Activated CD8-positive, alpha-beta T cell treated with anti-CD3 and anti-CD28 coated beads for 36 hours (primary cell): ENCODE measurements at regions not wholly inside any gene's neighbourhood (a gene's known extent, or its start where the extent isn't known, plus 50 kb on each side); places are given as distances from the start of the nearest gene placed in this dataset.

Experiments
- ATAC-seq: fragments of 200-7000 bp; cut with Tn5 transposase; one replicate; pipeline ENCODE4 v1.10.0; 2021; ENCODE audit warnings: mild to moderate bottlenecking, moderate library complexity
- CTCF ChIA-PET: fragments of 350-600 bp; sonication (Branson Sonifier 250); formaldehyde crosslinking; loops from one replicate; lab custom pipeline; 2021; ENCODE audit warnings: antibody characterized with exemption; lab: Charles Lee
- POLR2A ChIA-PET: fragments of 350-600 bp; sonication (Branson Sonifier 250); formaldehyde crosslinking; loops from one replicate; lab custom pipeline; 2021; ENCODE audit warnings: antibody characterized with exemption; lab: Charles Lee
- DNase-seq: peaks from one replicate; pipeline ENCODE4 v3.0.0-alpha.2; 2020
- H3K27ac Mint-ChIP-seq: one replicate; pipeline ENCODE4 v1.8.0; 2021; ENCODE audit warnings: mild to moderate bottlenecking, mixed read lengths
- H3K27me3 Mint-ChIP-seq: one replicate; pipeline ENCODE4 v1.8.0; 2021; ENCODE audit warnings: mixed read lengths
- H3K36me3 Mint-ChIP-seq: one replicate; pipeline ENCODE4 v1.8.0; 2021; ENCODE audit warnings: low read depth, mixed read lengths
- H3K4me1 Mint-ChIP-seq: one replicate; pipeline ENCODE4 v1.8.0; 2021; ENCODE audit warnings: low read depth, mixed read lengths
- H3K4me3 Mint-ChIP-seq: one replicate; pipeline ENCODE4 v1.8.0; 2021; ENCODE audit warnings: mild to moderate bottlenecking, moderate library complexity, mixed read lengths
- H3K9me3 Mint-ChIP-seq: one replicate; pipeline ENCODE4 v1.8.0; 2021; ENCODE audit warnings: mixed read lengths
- intact Hi-C: fragments of 100-400 bp; cut with micrococcal nuclease; formaldehyde crosslinking; loops from one replicate; pipeline ENCODE4 v1.10.0; 2022
- TF ChIP-seq, protein P1 (sequence below): fragments of 200-600 bp; IDR thresholded peaks from one replicate; pipeline ENCODE4 v1.8.0; 2022; ENCODE audit warnings: antibody characterized with exemption, mild to moderate bottlenecking

DNA sequence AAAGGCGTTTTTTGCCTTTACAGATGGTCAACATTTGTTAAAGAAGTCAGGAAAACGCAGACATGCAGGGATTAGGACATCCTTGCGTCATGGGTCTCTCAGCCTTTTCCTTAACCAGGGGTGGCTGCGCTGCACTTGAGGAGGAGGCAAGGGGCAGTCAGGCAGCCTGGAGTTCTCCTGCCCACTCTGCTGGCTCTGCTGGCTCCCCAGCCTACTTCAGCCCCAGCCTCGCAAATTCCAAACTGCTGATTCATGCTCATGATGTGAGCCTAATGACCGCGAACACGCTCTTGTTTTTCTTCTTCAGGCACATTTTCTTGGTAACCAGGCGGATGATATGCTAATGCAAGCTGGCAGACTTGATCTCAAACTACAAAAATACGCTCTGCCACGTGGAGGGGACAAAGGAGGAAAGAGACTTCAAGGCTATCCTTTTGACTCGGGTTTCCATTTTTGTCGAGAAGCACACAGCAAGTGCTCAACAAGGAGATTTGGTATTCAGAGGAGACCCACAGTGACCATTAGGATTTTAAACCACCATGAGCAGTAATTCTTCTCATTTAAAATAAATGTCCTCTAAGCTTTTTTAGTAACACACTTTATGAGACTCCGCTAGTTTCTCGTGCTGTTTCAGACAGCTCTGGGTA is 290.3 kb upstream of the STXBP5 start:
- Mint-ChIP-seq H3K9me3 (no peaks in the 10 kb centered on the region), H3K27ac (no peak overlapping the region), H3K36me3 (no peaks in the 10 kb centered on the region), H3K4me1 (peaks cover 14% of the 10 kb centered on the region), H3K4me3 (no peak overlapping the region), H3K27me3 (peaks cover 5% of the 10 kb centered on the region)
- TF ChIP-seq, protein P1, sequence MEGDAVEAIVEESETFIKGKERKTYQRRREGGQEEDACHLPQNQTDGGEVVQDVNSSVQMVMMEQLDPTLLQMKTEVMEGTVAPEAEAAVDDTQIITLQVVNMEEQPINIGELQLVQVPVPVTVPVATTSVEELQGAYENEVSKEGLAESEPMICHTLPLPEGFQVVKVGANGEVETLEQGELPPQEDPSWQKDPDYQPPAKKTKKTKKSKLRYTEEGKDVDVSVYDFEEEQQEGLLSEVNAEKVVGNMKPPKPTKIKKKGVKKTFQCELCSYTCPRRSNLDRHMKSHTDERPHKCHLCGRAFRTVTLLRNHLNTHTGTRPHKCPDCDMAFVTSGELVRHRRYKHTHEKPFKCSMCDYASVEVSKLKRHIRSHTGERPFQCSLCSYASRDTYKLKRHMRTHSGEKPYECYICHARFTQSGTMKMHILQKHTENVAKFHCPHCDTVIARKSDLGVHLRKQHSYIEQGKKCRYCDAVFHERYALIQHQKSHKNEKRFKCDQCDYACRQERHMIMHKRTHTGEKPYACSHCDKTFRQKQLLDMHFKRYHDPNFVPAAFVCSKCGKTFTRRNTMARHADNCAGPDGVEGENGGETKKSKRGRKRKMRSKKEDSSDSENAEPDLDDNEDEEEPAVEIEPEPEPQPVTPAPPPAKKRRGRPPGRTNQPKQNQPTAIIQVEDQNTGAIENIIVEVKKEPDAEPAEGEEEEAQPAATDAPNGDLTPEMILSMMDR: no peak
- intact Hi-C loops: no loop called here
- ATAC-seq: peak; percentile 27
- CTCF ChIA-PET: interaction anchor here (0.7 kb wide), 1 partner anchor 32 kb away, joined by 3 read pairs; no protein-coding TSS in a partner anchor
- POLR2A ChIA-PET: no interaction called here
- peak; percentile 23 for DNase-seq

GRCh38 chr6:146914489-146915483 is 289.4 kb upstream of the STXBP5 start:
- POLR2A ChIA-PET: no interaction called here
- H3K36me3 Mint-ChIP-seq: no peaks in the 10 kb centered on the region
- peaks cover 14% of the 10 kb centered on the region for H3K4me1 Mint-ChIP-seq
- ATAC-seq: no peak
- CTCF ChIA-PET: interaction anchor here (0.7 kb wide), 1 partner anchor 32 kb away, joined by 3 read pairs; no protein-coding TSS in a partner anchor
- H3K27me3 Mint-ChIP-seq: peaks cover 5% of the 10 kb centered on the region
- no peaks in the 10 kb centered on the region for H3K9me3 Mint-ChIP-seq
- no peak overlapping the region for H3K27ac Mint-ChIP-seq
- no peak for DNase-seq
- TF ChIP-seq, protein P1: no peak
- intact Hi-C loops: no loop called here
- no peak overlapping the region for H3K4me3 Mint-ChIP-seq

DNA sequence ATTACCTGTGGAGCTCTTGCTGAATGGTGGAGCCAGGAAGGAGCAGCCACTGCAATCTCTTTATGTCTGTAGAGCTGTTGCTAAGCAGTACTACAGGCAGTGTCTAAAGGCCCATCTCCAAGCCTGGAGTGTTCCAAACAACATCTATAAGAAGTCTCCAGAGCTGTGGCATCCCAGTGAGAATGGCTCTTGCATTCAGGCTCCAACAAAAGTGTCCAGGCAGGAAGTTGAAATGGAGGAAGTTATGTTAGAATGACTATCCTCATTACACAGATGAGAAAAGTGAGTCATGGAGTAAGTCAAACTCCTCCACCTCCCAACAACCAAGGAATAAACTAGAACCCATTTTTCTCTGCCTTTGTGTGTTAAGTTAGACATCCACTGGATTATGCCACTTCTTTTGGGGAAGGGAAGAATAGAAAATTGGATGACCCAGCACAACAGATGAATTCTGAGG is 288.5 kb upstream of the STXBP5 start:
- Mint-ChIP-seq H3K27me3 (peaks cover 5% of the 10 kb centered on the region), H3K9me3 (no peaks in the 10 kb centered on the region), H3K36me3 (no peaks in the 10 kb centered on the region), H3K27ac (no peak overlapping the region), H3K4me3 (no peak overlapping the region), H3K4me1 (peaks cover 14% of the 10 kb centered on the region)
- CTCF ChIA-PET: no interaction called here
- DNase-seq (no peak), ATAC-seq (no peak)
- POLR2A ChIA-PET: no interaction called here
- TF ChIP-seq, protein P1: no peak
- intact Hi-C loops: no loop called here

DNA sequence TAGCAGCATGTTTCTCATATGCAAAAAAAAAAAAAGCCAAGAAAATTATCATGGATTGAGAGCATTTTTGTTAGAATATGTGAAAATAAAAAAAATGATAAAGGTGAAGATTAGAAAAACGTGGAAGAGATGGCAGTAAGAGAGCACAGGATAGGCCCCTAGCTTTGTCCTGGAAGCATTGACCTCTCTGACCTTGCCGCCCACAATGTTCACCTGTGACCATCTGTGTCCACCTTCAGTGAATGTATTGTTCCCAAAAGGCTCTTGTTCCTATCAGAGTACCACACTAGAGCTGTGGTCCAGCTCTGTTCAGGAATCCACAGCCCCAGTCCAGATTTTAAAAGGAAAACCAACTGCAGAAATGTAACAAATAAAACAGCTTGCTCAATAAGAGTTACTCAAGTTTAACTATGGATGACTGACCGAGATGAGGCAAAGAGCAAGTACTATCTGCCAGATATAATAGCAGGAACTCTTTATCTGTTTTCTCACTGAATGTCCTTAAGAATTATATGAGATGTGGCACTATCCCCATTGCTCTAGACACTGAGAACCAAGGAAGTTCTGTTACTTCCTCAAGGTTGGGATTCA is 287.7 kb upstream of the STXBP5 start:
- CTCF ChIA-PET: no interaction called here
- H3K4me3 Mint-ChIP-seq: no peak overlapping the region
- TF ChIP-seq, protein P1: no peak
- POLR2A ChIA-PET: no interaction called here
- no peak overlapping the region for H3K27ac Mint-ChIP-seq
- no peaks in the 10 kb centered on the region for H3K36me3 Mint-ChIP-seq
- no peaks in the 10 kb centered on the region for H3K9me3 Mint-ChIP-seq
- intact Hi-C loops: no loop called here
- peaks cover 5% of the 10 kb centered on the region for H3K27me3 Mint-ChIP-seq
- peaks cover 14% of the 10 kb centered on the region for H3K4me1 Mint-ChIP-seq
- DNase-seq (no peak), ATAC-seq (no peak)
